AG04450 (cell line): ENCODE measurements at regions not wholly inside any gene's neighbourhood (a gene's known extent, or its start where the extent isn't known, plus 50 kb on each side); places are given as distances from the start of the nearest gene placed in this dataset.

Experiments used
- CTCF ChIA-PET: fragments of 300-600, 350-600 bp; formaldehyde crosslinking; extraction: SDS; loops from one replicate; lab custom pipeline; 2022; ENCODE audit warnings: antibody characterized with exemption, inconsistent platforms; lab: Charles Lee
- POLR2A ChIA-PET: fragments of 350-600 bp; formaldehyde crosslinking; extraction: SDS; loops from one replicate; lab custom pipeline; 2021; ENCODE audit warnings: antibody characterized with exemption, inconsistent platforms; lab: Yijun Ruan, JAX
- DNase-seq: peaks from one replicate; pipeline ENCODE4 v3.0.0-alpha.2; 2011; ENCODE audit warnings: low read depth, low spot score
- H3K27ac ChIP-seq: one replicate; pipeline ENCODE4 v1.5.1; 2012; ENCODE audit warnings: low read depth, low read length, control low read depth
- H3K27me3 ChIP-seq: one replicate; pipeline ENCODE4 v1.6.0; 2012; ENCODE audit warnings: low read length; ENCODE audit not compliant: control insufficient read depth, insufficient read depth
- H3K4me3 ChIP-seq: 2 replicates; pipeline ENCODE4 v1.5.1; 2011; ENCODE audit warnings: mild to moderate bottlenecking, low read depth, low read length, control low read depth
- H3K9me3 ChIP-seq: 2 replicates; pipeline ENCODE4 v1.5.1; 2012; ENCODE audit warnings: low read length; ENCODE audit not compliant: control insufficient read depth, insufficient read depth
- TF ChIP-seq, protein P1 (sequence below): IDR thresholded peaks from 2 replicates; pipeline ENCODE4 v1.5.1; 2011; ENCODE audit warnings: low read depth, low read length, control low read depth, inconsistent platforms

DNA sequence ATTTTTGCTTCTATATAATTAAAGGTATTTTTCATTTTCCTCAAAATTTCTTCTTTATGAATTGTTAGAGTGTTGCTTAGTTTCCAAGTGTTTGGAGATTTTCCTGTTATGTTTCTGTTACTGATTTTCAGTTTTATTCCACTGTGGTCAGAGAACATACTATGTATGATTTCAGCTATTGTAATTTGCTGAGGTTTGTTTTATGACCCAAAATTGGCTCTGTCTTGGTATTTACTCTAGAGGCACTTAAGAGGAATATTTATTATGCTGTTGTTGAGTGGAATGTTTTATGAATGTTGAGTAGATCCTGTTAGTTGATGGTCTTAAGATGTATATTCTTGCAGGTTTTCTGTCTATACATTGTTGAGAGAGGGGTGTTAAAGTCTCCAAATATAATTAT, 263.5 kb downstream of the PABPC4L start:
- DNase-seq: no peak
- Histone ChIP-seq H3K9me3 (no peaks in the 10 kb centered on the region), H3K27ac (no peak overlapping the region), H3K27me3 (no peaks in the 10 kb centered on the region), H3K4me3 (no peak overlapping the region)
- TF ChIP-seq, protein P1, sequence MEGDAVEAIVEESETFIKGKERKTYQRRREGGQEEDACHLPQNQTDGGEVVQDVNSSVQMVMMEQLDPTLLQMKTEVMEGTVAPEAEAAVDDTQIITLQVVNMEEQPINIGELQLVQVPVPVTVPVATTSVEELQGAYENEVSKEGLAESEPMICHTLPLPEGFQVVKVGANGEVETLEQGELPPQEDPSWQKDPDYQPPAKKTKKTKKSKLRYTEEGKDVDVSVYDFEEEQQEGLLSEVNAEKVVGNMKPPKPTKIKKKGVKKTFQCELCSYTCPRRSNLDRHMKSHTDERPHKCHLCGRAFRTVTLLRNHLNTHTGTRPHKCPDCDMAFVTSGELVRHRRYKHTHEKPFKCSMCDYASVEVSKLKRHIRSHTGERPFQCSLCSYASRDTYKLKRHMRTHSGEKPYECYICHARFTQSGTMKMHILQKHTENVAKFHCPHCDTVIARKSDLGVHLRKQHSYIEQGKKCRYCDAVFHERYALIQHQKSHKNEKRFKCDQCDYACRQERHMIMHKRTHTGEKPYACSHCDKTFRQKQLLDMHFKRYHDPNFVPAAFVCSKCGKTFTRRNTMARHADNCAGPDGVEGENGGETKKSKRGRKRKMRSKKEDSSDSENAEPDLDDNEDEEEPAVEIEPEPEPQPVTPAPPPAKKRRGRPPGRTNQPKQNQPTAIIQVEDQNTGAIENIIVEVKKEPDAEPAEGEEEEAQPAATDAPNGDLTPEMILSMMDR: no peak
- ChIA-PET POLR2A (no interaction called here), CTCF (no interaction called here)

DNA sequence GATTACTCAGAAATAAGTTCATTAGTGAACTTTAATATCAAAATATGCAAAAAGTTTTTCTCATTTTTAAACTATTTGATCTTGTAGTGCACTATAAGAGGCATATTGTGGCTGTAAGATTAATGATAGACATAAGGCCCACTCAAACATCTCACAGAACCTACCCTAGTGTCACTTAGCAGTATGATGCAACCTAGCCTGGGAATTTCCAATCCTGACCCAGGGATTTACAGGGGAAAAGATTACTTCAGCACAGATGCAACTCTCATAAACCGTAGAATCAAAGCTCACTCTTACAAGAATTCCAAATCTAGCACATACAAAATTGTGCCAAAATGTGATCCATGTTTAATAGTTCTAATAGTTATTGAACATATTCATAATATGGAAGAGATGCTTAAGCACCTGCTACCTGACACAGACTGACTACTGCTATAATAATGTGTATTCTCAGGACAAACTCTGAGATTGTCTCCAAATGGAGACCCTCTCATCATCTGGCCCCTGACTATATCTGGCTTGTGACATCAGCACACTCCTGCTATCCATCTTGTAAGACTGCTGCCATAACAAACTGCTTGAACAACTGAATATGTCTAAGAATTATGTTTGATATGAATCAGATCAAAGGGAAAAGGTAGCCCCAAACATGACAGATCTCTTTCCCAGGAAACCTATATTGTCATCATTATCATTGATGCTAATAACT, 271.9 kb downstream of the PABPC4L start:
- no peak overlapping the region for H3K4me3 ChIP-seq
- no peak overlapping the region for H3K27ac ChIP-seq
- no peaks in the 10 kb centered on the region for H3K27me3 ChIP-seq
- no peaks in the 10 kb centered on the region for H3K9me3 ChIP-seq
- ChIA-PET POLR2A (no interaction called here), CTCF (no interaction called here)
- DNase-seq: no peak
- TF ChIP-seq, protein P1: no peak

DNA sequence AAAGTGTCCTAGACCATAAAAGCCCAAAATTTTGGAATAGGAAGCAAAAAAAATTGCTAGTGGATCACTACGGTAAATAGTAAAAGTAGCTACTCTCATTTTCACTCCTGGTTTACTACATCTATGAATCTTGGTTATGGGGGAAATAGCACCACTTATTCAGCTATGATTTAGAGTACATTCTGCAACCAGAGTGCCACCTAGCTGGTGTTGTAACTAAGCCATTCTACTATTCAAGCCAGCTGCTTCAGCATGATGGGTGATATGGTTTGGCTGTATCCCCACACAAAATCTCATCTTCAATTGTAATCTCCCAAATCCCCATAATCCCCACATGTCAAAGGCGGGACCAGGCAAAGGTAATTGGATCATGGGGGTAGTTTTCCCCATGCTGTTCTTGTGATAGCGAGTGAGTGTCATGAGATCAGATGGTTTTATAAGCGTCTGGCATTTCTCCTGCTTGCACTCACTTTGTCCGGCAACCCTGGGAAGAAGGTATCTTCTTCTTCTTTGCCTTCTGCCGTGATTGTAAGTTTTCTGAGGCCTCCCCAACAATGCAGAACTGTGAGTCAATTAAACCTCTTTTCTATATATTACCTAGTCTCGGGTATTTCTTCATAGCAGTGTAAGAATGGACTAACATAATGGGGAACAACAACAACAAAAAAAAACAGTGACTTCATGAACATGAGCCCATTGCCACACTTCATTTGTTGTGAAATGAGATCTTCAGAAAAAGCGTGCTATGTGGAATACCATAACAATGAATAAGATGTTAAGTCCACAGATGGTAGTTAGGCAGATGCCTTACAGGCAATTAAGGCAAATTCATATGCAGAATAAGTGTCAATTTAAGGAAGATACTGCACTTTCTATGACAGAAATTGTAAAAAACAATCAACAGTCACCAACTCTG, 280.1 kb downstream of the PABPC4L start:
- TF ChIP-seq, protein P1: peak; percentile 36; the same call in 1 of the 2 replicates
- no peak overlapping the region for H3K27ac ChIP-seq
- no peaks in the 10 kb centered on the region for H3K27me3 ChIP-seq
- CTCF ChIA-PET: interaction anchor here (0.7 to 1.4 kb wide), 3 partner anchors 83 to 775 kb away, joined by 3 read pairs; no protein-coding TSS in a partner anchor
- POLR2A ChIA-PET: no interaction called here
- DNase-seq: no peak
- H3K4me3 ChIP-seq: no peak overlapping the region
- no peaks in the 10 kb centered on the region for H3K9me3 ChIP-seq

DNA sequence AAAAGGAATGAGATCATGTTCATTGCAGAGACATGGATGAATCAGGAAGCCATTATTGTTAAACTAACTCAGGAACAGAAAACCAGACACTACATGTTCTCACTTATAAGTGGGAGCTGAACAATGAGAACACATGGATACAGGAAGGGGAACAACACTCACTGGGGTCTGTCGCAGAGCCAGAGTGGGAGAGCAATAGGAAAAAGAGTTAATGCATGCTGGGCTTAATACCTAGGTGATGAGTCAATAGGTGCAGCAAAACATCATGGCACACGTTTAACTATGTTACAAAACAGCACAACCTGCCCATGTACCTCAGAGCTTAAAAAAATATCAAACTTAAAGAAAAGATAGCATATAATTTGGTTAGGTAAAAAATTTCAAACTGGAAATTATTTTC, 281.4 kb downstream of the PABPC4L start:
- POLR2A ChIA-PET: no interaction called here
- no peak for DNase-seq
- TF ChIP-seq, protein P1: no peak
- H3K9me3 ChIP-seq: no peaks in the 10 kb centered on the region
- H3K4me3 ChIP-seq: no peak overlapping the region
- CTCF ChIA-PET: interaction anchor here (1.1 to 1.4 kb wide), 2 partner anchors 82 to 774 kb away, joined by 3 read pairs; no protein-coding TSS in a partner anchor
- no peaks in the 10 kb centered on the region for H3K27me3 ChIP-seq
- no peak overlapping the region for H3K27ac ChIP-seq

DNA sequence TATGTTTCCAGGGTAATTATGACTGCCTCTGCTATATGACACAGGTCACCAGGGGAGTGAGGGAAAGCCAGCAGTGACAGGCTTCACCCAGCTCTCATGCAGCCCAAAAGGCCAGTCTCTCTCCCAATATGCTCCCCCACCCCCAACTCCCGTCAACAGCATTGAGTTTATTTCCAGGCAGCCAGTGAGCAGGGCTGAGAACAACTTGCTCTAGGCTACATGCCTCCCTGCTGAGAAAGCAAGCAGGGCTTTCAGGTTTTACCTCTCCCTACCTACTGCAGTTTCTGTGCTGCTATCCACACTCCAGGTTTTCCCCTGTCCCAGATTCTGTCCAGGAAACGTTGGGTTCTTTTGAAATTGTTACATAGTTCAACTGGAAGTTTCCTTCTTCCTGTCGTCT, 291.4 kb downstream of the PABPC4L start:
- POLR2A ChIA-PET: no interaction called here
- H3K4me3 ChIP-seq: no peak overlapping the region
- no peak for DNase-seq
- CTCF ChIA-PET: no interaction called here
- no peaks in the 10 kb centered on the region for H3K9me3 ChIP-seq
- TF ChIP-seq, protein P1: no peak
- no peaks in the 10 kb centered on the region for H3K27me3 ChIP-seq
- no peak overlapping the region for H3K27ac ChIP-seq
